Right atrium auricular region (tissue), 2 donors: ENCODE measurements at regions not wholly inside any gene's neighbourhood (a gene's known extent, or its start where the extent isn't known, plus 50 kb on each side); places are given as distances from the start of the nearest gene placed in this dataset.

Source experiments
- DNase-seq: peaks from one replicate; pipeline ENCODE4 v3.0.0-alpha.2; 2019; ENCODE audit warnings: low spot score
- H3K27ac ChIP-seq, 2 donors: fragments of 200-600 bp; sonication (generic); 1 replicate in 1 of 2; 2 replicates in 1 of 2; pipeline ENCODE4 v1.5.1; 2016 to 2019
- H3K27me3 ChIP-seq, 2 donors: fragments of 200-600 bp; sonication (generic); one replicate each; pipeline versions ENCODE4 v1.5.1 to v1.6.0; 2017 to 2019
- H3K36me3 ChIP-seq: fragments of 200-600 bp; sonication (generic); one replicate; pipeline ENCODE4 v1.5.1; 2016
- H3K4me1 ChIP-seq, 2 donors: fragments of 200-600 bp; sonication (generic); one replicate each; pipeline versions ENCODE4 v1.5.1 to v1.6.0; 2017 to 2019
- H3K4me3 ChIP-seq, 2 donors: fragments of 200-600 bp; sonication (generic); 1 replicate in 1 of 2; 2 replicates in 1 of 2; pipeline ENCODE4 v1.5.1; 2017 to 2019; ENCODE audit warnings: mild to moderate bottlenecking in 1 of 2, moderate library complexity in 1 of 2
- H3K9me3 ChIP-seq, 2 donors: fragments of 200-600 bp; sonication (generic); one replicate each; pipeline ENCODE4 v1.5.1; 2019
- CTCF ChIP-seq, 2 donors: fragments of 200-600 bp; sonication (generic); IDR thresholded peaks; one replicate each; pipeline ENCODE4 v1.5.1; 2019; ENCODE audit warnings: antibody characterized with exemption in 2 of 2

- Histone ChIP-seq H3K27me3 (no peaks in the 10 kb centered on the region), H3K9me3 (no peaks in the 10 kb centered on the region), H3K27ac (no peak overlapping the region), H3K36me3 (no peaks in the 10 kb centered on the region), H3K4me1 (peaks cover 0 to 6% of the 10 kb centered on the region in 2 donors), H3K4me3 (no peak overlapping the region)
- no peak for TF ChIP-seq CTCF (IDR thresholded peaks at IDR 0.05)
- no peak for DNase-seq
Observed at GRCh38 chr9:89710697-89711096, 105.9 kb downstream of the GADD45G start.

- TF ChIP-seq CTCF (IDR thresholded peaks at IDR 0.05), result no peak
- no peak for DNase-seq
- Histone ChIP-seq H3K27ac (no peak overlapping the region), H3K4me1 (peaks cover 0 to 3% of the 10 kb centered on the region in 2 donors), H3K4me3 (no peak overlapping the region), H3K27me3 (no peaks in the 10 kb centered on the region), H3K9me3 (no peaks in the 10 kb centered on the region), H3K36me3 (no peaks in the 10 kb centered on the region)
Observed at GRCh38 chr9:89711866-89712265, 107.1 kb downstream of the GADD45G start.

- H3K36me3 ChIP-seq, result no peaks in the 10 kb centered on the region
- no peaks in the 10 kb centered on the region for H3K27me3 ChIP-seq
- TF ChIP-seq CTCF (IDR thresholded peaks at IDR 0.05), result no peak
- no peak overlapping the region for H3K27ac ChIP-seq
- H3K4me1 ChIP-seq, result no peaks in the 10 kb centered on the region
- no peak overlapping the region for H3K4me3 ChIP-seq
- peaks cover 0 to under 1% of the 10 kb centered on the region in 2 donors for H3K9me3 ChIP-seq
- no peak for DNase-seq
Observed at GRCh38 chr9:89712283-89712682, 107.5 kb downstream of the GADD45G start.

- Histone ChIP-seq H3K36me3 (no peaks in the 10 kb centered on the region), H3K9me3 (peaks cover 0 to 8% of the 10 kb centered on the region in 2 donors), H3K27ac (no peak overlapping the region), H3K27me3 (no peaks in the 10 kb centered on the region), H3K4me1 (peaks cover 0 to 8% of the 10 kb centered on the region in 2 donors), H3K4me3 (no peak overlapping the region)
- DNase-seq, result no peak
- TF ChIP-seq CTCF (IDR thresholded peaks at IDR 0.05), result no peak
Observed at GRCh38 chr9:89714321-89714720, 109.5 kb downstream of the GADD45G start.

- DNase-seq, result no peak
- Histone ChIP-seq H3K27ac (no peak overlapping the region), H3K27me3 (no peaks in the 10 kb centered on the region), H3K36me3 (no peaks in the 10 kb centered on the region), H3K4me3 (no peak overlapping the region), H3K4me1 (peaks cover 0 to 8% of the 10 kb centered on the region in 2 donors), H3K9me3 (peaks cover 4 to 19% of the 10 kb centered on the region in 2 donors)
- TF ChIP-seq CTCF (IDR thresholded peaks at IDR 0.05), result no peak
Observed at GRCh38 chr9:89715318-89715858, 110.6 kb downstream of the GADD45G start.

- no peaks in the 10 kb centered on the region for H3K36me3 ChIP-seq
- H3K4me3 ChIP-seq, result no peak overlapping the region
- H3K4me1 ChIP-seq, result peaks cover 0 to 8% of the 10 kb centered on the region in 2 donors
- no peak for DNase-seq
- H3K9me3 ChIP-seq, result peaks cover 4 to 21% of the 10 kb centered on the region in 2 donors
- no peak for TF ChIP-seq CTCF (IDR thresholded peaks at IDR 0.05)
- no peaks in the 10 kb centered on the region for H3K27me3 ChIP-seq
- H3K27ac ChIP-seq, result no peak overlapping the region
Observed at GRCh38 chr9:89715881-89716280, 111.1 kb downstream of the GADD45G start.
